ENCODE measurements at regions not wholly inside any gene's neighbourhood (a gene's known extent, or its start where the extent isn't known, plus 50 kb on each side); places are given as distances from the start of the nearest gene placed in this dataset.

DNA sequence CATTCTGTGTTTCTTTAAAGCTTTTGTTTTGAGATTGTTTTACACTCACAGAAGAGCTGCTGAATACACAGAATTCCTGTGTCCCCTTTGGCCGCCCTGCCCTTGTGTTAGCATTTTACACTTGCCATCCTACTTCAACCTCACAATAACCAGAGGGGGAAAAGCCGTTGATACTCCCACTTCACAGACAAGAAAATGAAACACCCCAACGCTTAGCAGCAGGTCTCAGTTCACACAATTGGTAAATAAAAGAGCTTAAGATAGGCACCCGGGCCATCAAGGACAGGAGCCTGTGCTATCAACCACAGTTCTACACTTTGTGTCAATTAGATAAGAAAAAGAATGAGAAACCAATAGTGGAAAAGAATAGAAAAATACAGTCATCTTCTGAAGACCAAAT is 178.0 kb downstream of the SYK start:
- TF ChIP-seq, protein P1, sequence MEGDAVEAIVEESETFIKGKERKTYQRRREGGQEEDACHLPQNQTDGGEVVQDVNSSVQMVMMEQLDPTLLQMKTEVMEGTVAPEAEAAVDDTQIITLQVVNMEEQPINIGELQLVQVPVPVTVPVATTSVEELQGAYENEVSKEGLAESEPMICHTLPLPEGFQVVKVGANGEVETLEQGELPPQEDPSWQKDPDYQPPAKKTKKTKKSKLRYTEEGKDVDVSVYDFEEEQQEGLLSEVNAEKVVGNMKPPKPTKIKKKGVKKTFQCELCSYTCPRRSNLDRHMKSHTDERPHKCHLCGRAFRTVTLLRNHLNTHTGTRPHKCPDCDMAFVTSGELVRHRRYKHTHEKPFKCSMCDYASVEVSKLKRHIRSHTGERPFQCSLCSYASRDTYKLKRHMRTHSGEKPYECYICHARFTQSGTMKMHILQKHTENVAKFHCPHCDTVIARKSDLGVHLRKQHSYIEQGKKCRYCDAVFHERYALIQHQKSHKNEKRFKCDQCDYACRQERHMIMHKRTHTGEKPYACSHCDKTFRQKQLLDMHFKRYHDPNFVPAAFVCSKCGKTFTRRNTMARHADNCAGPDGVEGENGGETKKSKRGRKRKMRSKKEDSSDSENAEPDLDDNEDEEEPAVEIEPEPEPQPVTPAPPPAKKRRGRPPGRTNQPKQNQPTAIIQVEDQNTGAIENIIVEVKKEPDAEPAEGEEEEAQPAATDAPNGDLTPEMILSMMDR (IDR thresholded peaks at IDR 0.05): no peak
- TF ChIP-seq ELF1 (IDR thresholded peaks at IDR 0.05): no peak
- TF ChIP-seq NRF1 (IDR thresholded peaks at IDR 0.05; ENCODE audit: low read depth, low read length): no peak
- no peak for TF ChIP-seq EP300 (IDR thresholded peaks at IDR 0.05; ENCODE audit: borderline replicate concordance in 1 of 2, low read depth in 1 of 2, low read length in 1 of 2)
- no peak for TF ChIP-seq YY1 (IDR thresholded peaks at IDR 0.05; ENCODE audit: low read depth)
